HPDE6-E6E7 (cell line): ENCODE measurements at regions not wholly inside any gene's neighbourhood (a gene's known extent, or its start where the extent isn't known, plus 50 kb on each side); places are given as distances from the start of the nearest gene placed in this dataset.
"Not testable (repeated sequence)": the region's sequence is repeated elsewhere in the genome, so short reads cannot be mapped to it uniquely, and the experiment has no call there.

Source experiments
- DNase-seq: peaks from one replicate; pipeline ENCODE4 v3.0.0; 2011; ENCODE audit warnings: missing footprints; ENCODE audit errors: extremely low spot score

DNA sequence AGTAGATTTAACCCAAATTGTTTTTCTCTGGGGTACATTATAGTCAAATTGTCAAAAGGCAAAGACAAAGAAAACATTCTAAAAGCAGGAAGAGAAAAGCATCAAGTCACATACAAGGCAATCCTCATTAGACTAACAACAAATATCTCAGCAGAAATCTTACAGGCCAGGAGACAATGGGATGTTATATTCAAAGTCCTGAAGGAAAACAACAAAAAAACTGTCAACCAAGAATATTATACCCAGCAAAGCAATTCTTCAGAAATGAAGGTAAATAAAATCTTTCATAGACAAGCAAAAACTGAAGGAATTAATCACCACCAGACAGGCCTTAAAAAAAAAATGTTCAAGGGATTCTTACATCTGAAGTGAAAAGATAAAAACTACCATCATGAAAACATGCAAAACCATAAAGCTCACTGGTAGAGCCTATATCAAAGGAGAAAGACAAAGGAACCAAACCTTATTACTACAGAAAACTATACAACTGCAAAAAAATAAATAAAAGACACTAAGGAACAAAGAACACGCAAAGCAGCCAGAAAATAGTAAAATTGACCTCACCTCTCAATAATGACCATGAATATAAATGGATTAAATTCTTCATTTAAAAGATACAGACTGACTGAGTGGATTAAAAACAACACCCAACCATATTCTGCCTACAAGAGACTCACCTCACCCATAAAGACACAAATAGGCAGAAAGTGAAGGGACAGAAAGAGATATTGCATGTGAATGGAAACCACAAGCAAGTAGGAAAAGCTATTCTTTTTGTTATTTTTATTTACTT, 113.8 kb upstream of the ZC3H11B start:
- no peak for DNase-seq

DNA sequence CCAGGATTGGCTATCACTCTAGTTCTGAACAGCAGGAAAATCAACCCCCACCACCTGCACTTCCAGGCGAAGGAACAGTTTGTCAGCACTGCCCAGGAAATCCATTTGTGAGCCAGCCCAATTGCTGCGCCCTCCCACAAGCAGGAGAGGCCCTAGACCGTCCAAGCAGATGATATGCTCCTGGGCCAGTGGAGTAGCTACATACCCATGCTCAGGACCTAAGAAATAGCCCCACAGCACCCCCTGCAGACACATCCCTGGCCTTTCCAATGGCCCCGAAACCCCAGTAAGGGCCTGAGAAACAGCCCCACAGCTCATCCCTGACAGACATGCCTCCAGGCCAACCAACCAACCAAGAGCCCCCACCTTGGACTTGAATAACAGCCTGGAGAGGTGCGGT, 111.5 kb upstream of the ZC3H11B start:
- DNase-seq = no peak

DNA sequence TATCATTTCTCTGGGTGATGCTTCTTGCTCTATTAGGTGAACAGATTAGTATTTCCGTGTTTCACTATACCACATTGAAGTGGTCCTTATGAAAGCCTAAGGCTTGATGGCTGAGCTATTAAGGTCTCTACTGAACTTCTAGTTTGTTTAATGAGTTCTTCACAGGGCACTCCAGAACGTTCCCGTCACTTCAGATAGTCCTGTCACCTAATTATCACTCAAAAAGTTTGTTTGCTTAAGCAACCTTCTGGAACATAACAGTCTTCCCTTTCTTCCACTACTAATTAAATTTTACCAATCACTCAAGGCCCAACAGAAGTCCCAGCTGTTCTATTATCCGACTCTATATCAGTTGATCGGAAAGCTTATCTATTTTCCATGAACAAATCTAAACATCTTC, 104.6 kb upstream of the ZC3H11B start:
- DNase-seq = no peak

DNA sequence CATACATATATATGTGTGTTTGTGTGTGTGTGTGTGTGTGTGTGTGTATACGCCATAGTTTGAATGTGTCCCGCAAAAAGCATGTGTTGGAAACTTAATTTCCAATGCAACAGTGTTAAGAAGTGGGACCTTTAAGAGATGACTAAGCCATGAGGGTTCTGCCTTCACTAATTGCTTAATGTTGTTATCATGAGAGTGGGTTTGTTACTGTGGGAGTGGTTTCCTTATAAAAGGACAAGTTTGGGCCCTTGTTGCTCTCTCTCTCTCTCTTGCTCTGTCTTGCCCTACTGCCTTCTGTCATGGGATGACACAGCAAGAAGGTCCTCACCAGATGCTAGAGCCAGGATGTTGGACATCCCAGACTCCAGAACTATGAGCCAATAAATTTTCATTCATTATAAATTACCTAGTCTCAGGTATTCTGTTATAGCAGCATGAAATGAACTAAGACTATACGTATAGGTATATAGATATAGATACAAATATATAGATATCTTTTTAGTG, 103.8 kb upstream of the ZC3H11B start:
- no peak for DNase-seq

DNA sequence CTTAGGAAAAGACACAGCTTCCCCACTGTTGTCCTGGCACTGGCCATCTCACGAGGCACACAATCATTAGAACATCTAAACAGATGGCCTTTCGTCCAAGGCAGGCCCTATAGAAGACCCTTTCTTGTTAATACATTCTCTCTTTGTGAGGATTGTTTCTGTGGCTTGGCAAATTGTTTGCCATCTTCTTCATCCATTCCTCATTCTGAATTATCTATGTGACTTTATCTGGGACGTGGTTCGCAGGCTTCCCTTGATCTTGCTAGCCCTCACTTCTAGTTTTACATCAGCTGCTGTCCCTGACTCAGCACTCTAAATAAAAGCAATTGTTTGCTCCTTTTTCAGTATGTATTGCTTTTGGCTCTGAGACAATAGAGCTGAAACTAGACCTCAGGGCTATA, 101.1 kb upstream of the ZC3H11B start:
- DNase-seq = no peak

DNA sequence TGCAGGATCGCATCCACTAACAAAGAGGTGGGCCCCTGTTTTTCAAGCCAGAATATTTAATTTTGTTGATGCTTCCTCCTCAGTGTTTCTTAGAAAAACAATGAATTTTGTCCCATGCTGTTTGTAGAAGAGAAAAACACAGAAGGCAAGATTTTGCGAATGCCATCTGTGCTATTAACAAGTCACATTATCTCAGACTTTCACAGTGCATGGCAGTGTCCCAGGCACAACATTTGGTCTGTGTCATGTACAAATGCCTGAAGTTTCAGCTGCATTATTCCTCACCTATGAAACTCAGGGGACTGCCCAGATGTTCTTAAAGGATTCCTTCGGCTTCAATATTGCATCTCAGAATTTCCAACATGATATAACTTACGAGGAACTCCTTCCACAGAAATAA, 99.6 kb upstream of the ZC3H11B start:
- no peak for DNase-seq

DNA sequence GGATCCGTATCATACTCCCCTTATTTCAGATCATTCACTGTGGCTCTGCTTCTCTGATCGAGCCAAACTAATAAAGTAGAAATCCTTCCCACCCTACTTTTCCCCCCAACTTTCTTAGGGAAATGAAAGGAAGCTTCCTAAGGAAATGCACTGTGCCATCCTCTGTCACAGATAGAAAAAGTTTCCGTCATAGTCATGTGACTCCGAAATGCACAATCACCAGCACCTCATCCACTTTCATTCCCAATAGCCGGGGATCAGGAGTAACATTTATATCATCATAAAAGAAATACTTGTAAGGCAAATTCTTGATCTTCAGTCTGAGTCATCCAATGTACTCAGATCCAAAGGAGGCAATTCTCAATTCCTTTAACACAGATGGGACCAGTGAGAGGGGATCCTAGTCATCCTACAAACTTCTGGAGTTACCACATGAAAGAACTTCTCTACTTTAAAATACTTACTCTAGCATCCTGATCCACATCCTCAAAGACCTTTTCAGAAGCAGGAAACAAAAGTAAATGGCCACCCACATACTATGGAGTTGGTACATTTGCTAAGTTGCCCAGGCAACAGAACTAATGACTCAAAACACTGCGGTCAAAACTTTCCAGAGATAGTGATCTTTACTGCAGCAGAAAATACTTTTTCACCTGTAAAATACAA, 97.8 kb upstream of the ZC3H11B start:
- peak; percentile 40 for DNase-seq

DNA sequence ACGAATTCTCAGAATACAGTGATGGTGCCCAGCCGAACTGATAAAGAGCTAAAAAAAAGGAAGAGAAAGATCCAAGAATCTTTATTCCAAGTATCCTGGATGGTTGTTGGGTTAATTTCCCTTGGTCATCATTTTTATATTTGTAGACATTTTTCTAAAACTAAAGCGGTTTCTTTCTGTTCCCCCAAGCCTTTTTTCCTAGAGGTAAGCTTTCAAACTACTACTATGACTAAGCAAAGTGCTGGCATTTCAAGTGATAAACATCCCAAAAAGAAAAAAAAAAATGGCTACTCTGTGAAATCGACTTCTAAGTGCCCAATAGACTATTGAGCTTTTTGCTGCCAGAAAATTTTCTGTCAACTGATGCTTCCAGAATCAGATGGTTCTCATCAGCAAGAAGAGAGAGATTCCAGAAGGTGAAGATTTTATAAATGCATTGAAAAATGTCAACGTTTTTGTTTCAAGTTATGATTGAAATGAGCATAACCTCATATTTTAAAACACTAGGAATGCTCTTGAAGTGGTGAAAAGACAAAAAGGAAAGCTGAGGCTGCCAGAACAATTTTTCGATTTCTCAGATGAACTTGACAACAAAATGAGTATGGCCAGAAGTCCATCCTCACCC, 96.1 kb upstream of the ZC3H11B start:
- DNase-seq = no peak

DNA sequence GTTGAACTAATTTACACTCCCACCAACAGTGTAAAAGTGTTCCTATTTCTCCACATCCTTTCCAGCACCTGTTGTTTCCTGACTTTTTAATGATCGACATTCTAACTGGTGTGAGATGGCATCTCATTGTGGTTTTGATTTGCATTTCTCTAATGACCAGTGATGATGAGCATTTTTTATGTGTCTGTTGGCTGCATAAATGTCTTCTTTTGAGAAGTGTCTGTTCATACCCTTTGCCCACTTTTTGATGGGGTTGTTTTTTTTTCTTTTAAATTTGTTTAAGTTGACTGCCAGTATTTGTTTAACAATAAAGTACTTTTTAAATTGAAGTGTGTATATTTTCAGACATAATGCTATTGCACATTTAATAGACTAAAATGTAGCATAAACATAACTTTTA, 95.0 kb upstream of the ZC3H11B start:
- not testable (repeated sequence) for DNase-seq

DNA sequence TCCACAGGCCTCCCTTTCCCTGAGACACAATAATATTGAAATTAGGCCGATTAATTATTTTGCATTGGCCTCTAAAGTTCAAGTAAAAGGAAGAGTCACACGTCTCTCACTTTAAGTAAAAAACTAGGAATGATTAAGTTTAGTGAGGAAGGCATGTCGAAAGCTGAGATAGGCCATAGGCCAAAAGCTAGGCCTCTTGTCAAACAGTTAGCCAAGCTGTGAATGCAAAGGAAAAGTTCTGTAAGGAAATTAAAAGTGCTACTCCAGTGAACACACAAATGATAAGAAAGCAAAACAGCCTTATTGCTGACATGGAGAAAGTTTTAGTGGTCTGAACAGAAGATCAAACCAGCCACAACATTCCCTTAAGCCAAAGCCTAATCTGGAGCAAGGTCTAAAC, 91.4 kb upstream of the ZC3H11B start:
- not testable (repeated sequence) for DNase-seq

DNA sequence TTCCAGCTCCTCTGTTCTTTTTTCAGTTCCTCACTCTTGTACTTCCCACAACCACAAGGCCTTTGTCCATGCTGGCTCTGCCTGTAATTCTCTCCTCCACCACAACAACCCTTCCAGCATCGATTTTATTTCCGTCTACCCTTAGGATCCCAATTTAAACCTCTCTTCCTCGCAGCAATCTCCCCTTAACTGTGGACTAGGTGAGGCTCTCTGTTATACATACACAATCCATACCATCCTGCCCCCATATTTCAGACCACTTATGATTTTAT, 90.4 kb upstream of the ZC3H11B start:
- no peak for DNase-seq

DNA sequence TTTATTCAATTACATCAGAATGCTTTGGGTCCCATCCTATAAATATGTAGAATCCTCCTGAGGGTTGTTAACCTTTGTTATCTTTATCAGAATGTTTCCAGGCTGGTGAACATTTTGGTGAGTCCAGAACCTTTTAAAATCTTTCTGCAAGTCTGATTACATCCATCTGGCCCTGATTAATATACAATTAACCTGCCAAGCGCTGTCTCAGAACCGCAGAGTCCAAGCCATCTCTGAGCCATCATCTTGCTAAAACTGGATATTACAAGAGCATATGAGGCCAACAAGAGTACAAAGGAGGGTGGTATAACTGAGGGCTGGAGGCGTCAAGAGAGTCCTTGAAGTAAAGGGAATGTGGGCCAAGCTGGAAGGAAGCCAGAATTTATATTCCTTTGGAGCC, 88.6 kb upstream of the ZC3H11B start:
- DNase-seq = no peak

DNA sequence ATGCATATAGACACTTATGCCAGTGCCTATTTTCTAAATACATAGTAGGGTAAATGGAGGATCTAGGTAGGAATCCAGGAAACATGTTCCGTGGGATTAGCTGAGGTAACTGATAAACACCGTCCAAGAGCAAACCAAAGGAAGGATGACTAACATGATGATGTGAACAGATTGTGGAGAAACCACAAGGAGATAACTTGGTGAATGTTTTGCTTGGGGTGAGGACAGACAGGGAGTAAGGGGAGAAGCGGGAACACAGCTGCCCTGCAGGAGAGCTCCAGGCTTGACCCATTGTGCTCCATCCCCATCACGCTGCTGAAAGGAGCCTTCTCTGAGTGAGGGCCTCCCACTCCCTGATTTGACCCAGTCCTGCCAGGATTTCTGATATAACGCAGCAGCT, 87.0 kb upstream of the ZC3H11B start:
- peak; percentile 34 for DNase-seq

DNA sequence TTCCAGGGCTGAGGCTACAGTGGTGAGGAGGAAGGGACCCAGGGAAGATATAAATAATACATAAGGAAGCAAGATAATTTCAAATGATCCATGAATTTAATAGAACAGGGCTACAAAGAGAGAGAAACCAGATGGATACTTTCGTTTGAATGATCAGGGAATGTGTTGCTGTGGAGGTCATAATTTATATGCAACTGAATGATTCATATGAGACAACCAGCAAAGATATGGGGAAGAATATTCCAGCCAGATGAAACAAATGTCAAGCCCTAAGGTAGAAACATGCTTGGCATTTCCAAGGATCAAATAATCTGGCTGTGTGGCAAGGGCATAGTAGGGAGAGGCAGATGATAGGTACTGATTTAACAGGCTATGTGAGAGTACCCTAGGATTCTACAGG, 84.8 kb upstream of the ZC3H11B start:
- no peak for DNase-seq

DNA sequence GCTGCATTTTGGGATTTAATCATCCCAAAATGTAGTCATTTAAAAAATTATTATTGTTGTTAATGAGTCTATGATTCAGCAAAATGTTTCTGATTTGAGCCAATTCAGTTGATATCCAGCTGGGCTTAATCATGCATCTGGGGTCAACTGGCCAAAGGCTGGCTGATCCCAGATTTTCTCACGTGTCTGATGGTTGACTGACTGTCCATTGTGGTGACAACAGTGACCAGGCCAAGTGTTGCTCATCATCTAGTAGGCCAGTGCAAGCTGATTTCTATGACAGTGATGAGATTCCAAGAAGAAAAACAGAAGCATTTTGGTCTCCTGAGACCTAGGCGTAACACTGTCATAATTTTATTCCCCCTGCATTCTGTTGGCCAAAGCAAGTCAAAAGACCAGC, 80.1 kb upstream of the ZC3H11B start:
- DNase-seq = no peak

DNA sequence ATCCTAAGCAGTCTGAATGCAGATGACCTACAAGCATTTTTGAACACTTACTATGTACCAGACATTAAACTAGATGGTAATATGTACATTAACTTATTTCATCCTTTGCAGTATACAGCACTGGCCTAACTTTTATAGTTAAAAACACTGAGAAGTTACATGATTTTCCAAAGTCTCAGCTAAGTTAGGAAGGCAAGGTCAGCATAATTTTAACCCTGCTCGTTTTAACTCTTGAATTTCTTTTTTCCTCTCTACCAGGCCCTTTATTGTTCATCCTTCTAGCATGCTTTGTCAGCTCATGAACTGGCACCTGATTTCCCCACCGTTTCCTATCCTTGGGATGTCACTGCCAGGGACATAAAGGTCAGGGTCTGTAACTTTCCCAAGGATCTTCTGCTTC, 76.9 kb upstream of the ZC3H11B start:
- DNase-seq = no peak

DNA sequence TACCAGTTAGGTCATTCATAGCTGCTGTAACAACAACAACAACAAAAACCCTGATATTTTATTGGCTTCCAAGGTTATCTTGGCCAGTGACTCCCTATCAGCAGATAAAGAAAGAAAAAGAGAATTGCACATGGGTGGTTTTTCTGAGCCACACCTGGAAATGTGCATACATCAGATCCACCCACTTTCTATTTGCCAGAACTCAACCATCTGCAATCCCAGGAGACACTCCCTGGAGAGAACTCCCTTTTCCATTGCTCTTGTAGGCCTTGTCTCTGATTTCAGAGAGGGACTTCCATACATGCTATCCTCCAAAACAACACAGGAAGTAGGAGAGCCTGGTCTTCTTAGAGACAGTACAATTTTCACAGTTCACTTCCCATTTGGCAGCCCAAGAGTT, 74.9 kb upstream of the ZC3H11B start:
- DNase-seq = no peak

DNA sequence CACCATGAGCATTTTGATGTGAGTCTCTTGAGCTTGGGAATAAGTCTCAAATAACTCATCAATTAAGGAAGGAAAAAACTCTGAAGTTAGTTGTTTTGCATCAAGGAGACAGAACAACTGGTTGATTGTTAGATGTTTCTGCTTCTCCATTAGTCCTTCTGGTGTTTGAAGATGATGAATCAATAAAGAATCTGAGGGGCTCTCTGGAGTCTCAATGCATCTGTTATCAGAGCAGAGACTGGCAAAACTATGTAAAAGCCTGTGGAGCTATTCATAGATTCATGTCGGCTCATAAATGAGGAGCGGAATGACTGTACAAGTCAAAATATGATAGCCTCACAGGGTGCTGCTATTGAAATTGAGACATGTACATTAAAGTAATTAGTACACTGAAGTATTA, 73.3 kb upstream of the ZC3H11B start:
- no peak for DNase-seq

DNA sequence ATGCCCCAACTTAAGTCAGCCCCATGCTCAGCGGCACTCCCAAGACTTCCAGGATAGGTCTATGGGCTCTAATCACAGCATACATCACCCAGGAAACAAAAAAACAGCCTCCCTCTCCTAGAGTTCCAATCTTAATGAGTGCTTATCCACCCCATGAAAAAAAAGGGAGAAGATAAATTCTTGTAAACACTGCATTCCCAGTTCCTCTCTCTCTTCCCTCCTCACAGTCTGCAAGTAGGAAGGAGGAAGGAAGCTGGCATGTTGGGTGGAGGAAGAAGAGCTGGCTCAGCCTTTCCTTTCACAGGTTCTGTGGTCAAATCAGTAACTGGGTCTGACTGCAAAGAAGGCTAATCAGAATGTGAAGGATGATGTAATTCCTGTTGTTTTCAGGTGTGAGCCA, 69.9 kb upstream of the ZC3H11B start:
- no peak for DNase-seq

DNA sequence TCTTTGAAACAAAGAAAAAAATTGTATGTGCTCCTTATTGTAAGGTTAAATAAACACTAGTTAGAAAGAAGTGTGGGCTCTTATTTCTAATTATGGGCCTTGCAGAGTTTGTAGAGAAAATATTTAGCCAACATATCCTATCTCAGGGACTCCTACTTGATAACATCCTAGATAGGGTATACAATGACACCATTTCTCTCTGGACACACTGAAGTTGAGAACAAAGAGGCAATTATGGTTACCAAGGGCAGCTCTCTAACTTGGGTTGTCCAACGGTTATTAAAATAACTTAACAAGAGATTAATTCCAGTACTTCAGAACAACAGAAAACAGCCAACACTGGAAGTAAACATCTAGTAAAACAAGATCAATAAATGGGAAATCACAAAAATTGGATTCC, 69.0 kb upstream of the ZC3H11B start:
- no peak for DNase-seq

DNA sequence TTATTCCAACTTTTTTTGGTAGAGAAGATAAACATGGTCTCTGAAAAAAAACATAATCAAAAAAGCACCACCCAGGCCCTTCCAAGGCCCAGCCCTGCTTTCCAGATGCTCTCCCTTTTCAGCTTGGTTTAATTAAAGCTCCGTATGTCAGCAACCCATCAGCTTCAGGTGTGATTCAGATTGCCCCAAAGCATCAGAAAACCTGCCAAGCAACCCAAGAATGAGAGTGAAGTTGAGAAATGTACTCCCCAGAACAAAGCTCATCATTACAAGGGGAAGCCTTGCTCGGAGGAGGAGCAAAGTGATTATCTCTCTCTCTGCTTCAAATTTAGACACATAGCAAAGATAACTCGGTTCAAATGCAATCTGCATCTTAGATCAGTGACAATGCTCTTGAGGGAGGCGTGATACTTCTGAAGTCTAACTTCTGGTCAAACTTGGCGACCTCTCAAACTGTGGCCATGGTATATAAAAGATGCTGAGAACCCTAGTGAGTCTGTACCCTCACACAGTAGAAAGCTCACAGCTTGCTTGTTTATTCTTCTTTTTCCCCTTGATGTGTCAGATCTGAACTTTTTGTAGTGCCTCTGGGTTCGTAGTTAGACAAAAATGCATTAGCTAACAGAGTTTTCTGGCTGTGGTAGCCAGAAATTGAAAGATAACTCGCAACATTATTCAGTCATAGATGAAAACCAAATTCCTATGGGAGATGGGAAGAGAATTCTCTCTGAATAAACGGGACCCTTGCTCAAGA, 63.3 kb upstream of the ZC3H11B start:
- DNase-seq = peak; percentile 7

DNA sequence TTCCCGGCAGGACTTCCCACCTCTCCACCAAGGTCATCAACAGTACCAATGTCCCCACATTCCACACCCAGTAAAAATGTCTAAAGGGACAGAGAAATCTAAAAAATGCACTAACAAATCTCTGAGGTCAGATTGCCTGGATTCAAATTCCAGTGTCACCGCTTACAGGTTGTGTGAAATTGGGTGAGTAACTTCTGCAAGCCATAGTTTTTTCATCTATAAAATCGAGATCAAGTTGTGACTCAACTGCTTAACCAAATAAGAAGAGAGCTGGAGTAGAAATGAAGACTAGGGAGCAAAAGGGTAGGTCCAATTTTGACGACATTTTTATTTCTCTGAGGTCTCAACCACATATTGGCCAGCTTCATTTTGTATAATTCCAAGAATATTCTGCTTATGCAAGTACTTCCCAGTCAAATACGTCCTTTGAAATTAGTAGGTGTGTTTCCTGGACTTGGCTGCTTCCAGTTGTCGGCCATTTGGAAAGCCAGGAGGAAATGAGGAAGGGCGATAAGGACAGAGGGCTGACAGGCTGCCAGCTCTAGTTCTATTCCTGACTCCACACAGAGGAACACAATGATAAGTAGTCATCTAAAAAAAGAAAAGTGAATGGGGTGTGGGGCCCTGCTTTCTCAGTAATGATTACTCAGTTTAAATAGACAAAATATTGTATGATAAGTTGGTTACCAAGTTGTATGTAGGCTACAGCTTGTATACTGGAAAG, 57.7 kb upstream of the ZC3H11B start:
- no peak for DNase-seq
